ENCODE measurements at regions not wholly inside any gene's neighbourhood (a gene's known extent, or its start where the extent isn't known, plus 50 kb on each side); places are given as distances from the start of the nearest gene placed in this dataset.

DNA sequence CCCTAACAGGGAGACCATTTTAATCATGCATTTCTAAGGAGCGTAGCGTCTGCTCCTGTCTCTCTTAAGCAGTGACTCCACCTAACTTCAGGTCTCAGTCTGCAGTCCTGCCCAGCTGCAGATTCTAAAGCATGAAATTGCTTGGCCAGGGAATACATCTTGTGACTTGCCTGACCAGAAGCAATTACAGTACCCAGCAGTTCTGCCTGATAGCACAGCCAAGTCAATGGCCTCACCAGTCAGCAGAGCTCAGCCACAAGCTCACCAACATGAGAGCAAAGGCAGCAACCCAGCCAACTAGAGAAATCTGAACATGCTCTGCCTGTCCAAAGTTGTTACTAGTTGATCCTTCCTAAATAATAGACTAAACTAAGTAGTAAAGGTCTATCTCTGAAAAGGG, 2011.9 kb upstream of the PCDH10 start:
- Mint-ChIP-seq H3K9me3 (ENCODE audit: unreplicated experiment) (peaks cover 3% of the 10 kb centered on the region), H3K36me3 (ENCODE audit: unreplicated experiment) (no peaks in the 10 kb centered on the region), H3K27ac (ENCODE audit: unreplicated experiment) (no peak overlapping the region), H3K27me3 (ENCODE audit: unreplicated experiment) (no peaks in the 10 kb centered on the region), H3K4me3 (ENCODE audit: unreplicated experiment) (no peak overlapping the region), H3K4me1 (ENCODE audit: unreplicated experiment) (no peaks in the 10 kb centered on the region)
- TF ChIP-seq, protein P1, sequence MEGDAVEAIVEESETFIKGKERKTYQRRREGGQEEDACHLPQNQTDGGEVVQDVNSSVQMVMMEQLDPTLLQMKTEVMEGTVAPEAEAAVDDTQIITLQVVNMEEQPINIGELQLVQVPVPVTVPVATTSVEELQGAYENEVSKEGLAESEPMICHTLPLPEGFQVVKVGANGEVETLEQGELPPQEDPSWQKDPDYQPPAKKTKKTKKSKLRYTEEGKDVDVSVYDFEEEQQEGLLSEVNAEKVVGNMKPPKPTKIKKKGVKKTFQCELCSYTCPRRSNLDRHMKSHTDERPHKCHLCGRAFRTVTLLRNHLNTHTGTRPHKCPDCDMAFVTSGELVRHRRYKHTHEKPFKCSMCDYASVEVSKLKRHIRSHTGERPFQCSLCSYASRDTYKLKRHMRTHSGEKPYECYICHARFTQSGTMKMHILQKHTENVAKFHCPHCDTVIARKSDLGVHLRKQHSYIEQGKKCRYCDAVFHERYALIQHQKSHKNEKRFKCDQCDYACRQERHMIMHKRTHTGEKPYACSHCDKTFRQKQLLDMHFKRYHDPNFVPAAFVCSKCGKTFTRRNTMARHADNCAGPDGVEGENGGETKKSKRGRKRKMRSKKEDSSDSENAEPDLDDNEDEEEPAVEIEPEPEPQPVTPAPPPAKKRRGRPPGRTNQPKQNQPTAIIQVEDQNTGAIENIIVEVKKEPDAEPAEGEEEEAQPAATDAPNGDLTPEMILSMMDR (IDR thresholded peaks at IDR 0.05), result no peak
- DNase-seq (ENCODE audit: extremely low spot score, unreplicated experiment), result no peak

DNA sequence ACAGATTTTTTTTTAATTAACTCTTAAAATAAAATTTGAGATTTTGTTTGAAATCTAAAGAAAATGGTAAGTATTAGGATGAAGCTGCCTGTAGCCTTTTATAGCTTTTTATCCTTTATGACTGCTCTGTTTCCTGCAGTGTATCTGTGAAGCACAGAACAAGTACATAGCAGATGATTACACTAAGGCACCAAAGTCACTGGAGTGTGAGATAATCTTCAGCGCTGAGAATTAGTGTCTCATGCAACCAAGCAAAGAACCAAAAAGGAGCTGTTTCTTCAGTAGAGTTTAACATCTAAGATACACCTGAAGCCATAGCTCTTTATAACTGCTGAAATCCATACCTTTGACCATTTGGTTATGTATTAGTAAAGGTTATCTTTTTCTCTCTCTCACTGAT, 1989.8 kb upstream of the PCDH10 start:
- Mint-ChIP-seq H3K27ac (ENCODE audit: unreplicated experiment) (no peak overlapping the region), H3K9me3 (ENCODE audit: unreplicated experiment) (no peaks in the 10 kb centered on the region), H3K4me3 (ENCODE audit: unreplicated experiment) (no peak overlapping the region), H3K36me3 (ENCODE audit: unreplicated experiment) (no peaks in the 10 kb centered on the region), H3K27me3 (ENCODE audit: unreplicated experiment) (peaks cover 6% of the 10 kb centered on the region), H3K4me1 (ENCODE audit: unreplicated experiment) (no peaks in the 10 kb centered on the region)
- TF ChIP-seq, protein P1 (IDR thresholded peaks at IDR 0.05), result no peak
- no peak for DNase-seq (ENCODE audit: extremely low spot score, unreplicated experiment)

DNA sequence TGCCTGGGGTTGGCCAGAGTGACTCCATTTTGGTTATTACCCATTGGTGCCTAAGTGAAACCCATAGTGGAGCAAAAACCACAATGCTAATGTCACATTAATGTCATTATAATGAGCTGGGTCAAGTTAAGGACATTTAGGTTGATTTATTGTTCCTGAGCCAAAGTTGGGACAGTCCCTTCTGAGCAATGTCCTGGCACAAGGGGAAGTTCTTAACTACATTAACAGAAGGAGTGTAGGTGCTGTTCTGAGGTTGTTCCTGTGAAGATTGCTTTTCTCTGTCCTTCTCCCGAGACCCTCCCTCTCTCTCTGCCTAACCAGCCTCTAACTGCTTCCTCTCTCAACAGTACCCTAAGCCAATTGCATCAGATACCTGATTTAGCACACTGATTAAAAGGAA, 1956.8 kb upstream of the PCDH10 start:
- no peak for DNase-seq (ENCODE audit: extremely low spot score, unreplicated experiment)
- H3K36me3 Mint-ChIP-seq (ENCODE audit: unreplicated experiment), result no peaks in the 10 kb centered on the region
- no peaks in the 10 kb centered on the region for H3K4me1 Mint-ChIP-seq (ENCODE audit: unreplicated experiment)
- TF ChIP-seq, protein P1 (IDR thresholded peaks at IDR 0.05), result no peak
- no peaks in the 10 kb centered on the region for H3K27me3 Mint-ChIP-seq (ENCODE audit: unreplicated experiment)
- H3K27ac Mint-ChIP-seq (ENCODE audit: unreplicated experiment), result no peak overlapping the region
- no peaks in the 10 kb centered on the region for H3K9me3 Mint-ChIP-seq (ENCODE audit: unreplicated experiment)
- no peak overlapping the region for H3K4me3 Mint-ChIP-seq (ENCODE audit: unreplicated experiment)

DNA sequence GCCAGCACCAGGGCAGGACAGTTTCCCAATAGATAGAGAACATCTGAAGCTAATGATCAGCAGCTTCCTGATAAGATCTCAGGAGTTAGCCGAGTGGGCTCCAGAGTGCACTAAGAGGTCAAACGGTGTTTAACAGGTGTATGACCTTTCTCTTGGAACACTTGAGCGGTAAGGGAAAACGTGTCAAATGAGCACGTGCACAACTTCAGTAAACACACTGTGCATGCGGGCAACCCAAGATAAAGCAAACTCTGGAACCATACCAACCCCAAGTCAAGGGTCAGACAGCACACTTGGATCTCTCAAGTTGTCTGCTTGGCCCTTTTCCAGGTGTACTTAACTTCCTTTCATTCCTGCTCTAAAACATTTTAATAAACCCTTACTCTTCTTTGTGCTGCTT, 1941.5 kb upstream of the PCDH10 start:
- TF ChIP-seq, protein P1 (IDR thresholded peaks at IDR 0.05), result no peak
- no peak for DNase-seq (ENCODE audit: extremely low spot score, unreplicated experiment)
- Mint-ChIP-seq H3K36me3 (ENCODE audit: unreplicated experiment) (no peaks in the 10 kb centered on the region), H3K27ac (ENCODE audit: unreplicated experiment) (no peak overlapping the region), H3K27me3 (ENCODE audit: unreplicated experiment) (peaks cover 3% of the 10 kb centered on the region), H3K4me1 (ENCODE audit: unreplicated experiment) (no peaks in the 10 kb centered on the region), H3K4me3 (ENCODE audit: unreplicated experiment) (no peak overlapping the region), H3K9me3 (ENCODE audit: unreplicated experiment) (peaks cover 4% of the 10 kb centered on the region)

DNA sequence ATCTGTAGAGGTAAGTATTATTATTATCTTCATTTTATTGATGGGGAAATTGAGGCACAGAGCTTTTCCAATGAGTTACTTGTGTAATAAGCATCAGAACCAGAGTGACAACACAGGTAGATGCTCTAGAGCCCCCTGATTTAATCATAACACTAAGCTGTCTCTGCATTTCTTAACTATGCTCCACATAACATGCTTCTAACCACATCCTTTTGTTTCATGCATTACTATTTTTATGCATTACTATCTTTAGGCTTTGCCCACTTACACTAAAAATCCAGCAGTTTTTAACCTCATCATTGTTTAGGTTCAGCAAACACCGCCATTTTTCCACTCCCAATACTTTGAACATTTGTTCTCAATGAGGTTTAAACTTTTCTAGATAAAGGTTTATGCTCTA, 1900.8 kb upstream of the PCDH10 start:
- Mint-ChIP-seq H3K4me1 (ENCODE audit: unreplicated experiment) (no peaks in the 10 kb centered on the region), H3K36me3 (ENCODE audit: unreplicated experiment) (no peaks in the 10 kb centered on the region), H3K27me3 (ENCODE audit: unreplicated experiment) (no peaks in the 10 kb centered on the region), H3K4me3 (ENCODE audit: unreplicated experiment) (no peak overlapping the region), H3K9me3 (ENCODE audit: unreplicated experiment) (no peaks in the 10 kb centered on the region), H3K27ac (ENCODE audit: unreplicated experiment) (no peak overlapping the region)
- DNase-seq (ENCODE audit: extremely low spot score, unreplicated experiment), result no peak
- TF ChIP-seq, protein P1 (IDR thresholded peaks at IDR 0.05), result no peak
